GM18505 (cell line): ENCODE measurements at regions not wholly inside any gene's neighbourhood (a gene's known extent, or its start where the extent isn't known, plus 50 kb on each side); places are given as distances from the start of the nearest gene placed in this dataset.
"Not testable (repeated sequence)": the region's sequence is repeated elsewhere in the genome, so short reads cannot be mapped to it uniquely, and the experiment has no call there.

Source experiments
- ATAC-seq: cut with Tn5 transposase; IDR thresholded peaks from one replicate; pipeline ENCODE4 v1.9.1; 2021; ENCODE audit not compliant: unreplicated experiment
- POLR2A ChIP-seq: IDR thresholded peaks from 4 replicates; pipeline ENCODE4 v1.6.1; 2011; ENCODE audit warnings: borderline replicate concordance; ENCODE audit not compliant: insufficient read depth, insufficient read length; ENCODE audit errors: extremely low read depth

DNA sequence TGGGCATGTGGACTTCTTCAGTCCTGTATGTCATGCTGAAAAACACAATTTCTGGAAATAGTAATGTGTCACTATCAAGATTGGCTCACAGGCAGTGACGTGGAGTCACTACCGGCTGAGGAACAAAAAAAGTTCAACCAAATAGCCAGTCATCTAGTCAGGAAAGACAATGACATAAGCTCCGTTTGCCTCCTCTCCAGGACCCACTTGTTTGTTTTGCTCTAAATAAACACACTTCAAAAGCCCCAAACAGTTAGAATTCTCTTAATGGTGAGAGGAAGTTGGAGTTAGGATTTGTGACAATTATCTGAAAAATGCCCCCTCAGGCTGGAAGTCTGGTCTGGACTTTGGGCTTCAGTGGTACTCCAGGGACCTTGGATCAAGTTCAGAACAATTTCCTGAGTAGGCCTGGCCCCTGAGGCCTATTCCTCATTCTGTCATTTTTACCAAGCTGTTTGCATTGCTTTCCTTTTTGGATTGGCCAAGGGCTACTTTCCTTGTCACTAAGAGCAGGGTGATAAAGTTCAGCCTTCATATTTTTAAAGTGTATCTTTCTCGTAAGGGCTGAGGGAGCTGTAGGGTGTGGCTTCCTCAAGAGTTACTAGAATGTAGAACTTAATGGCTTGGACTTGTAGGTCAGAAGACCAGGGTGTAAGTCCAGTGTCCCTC, 98.9 kb downstream of the EOMES start:
- no peak for TF ChIP-seq POLR2A
- no peak for ATAC-seq

- no peak for ATAC-seq
- no peak for TF ChIP-seq POLR2A
These were observed 104.6 kb downstream of the EOMES start for GRCh38 chr3:27617552-27617951.

DNA sequence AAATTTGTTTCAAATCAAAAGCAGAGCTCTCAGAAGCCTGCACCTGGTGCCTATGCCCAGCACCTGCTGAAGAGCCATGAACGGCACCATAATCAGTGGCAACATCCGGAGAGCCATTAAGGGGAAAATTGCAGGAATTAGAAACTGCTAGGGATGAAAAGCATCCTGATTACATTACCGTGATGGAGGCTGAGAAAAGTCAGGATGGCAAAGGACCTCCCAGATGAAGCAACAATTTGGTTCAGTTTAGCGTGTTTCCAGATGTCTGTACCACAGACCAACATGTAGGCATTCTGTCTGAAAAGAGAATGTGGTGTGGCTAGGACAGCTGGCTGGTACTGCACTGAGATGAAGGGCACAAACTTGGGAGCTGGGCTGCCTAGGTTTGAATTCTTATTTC, 106.1 kb downstream of the EOMES start:
- ATAC-seq, result no peak
- no peak for TF ChIP-seq POLR2A

DNA sequence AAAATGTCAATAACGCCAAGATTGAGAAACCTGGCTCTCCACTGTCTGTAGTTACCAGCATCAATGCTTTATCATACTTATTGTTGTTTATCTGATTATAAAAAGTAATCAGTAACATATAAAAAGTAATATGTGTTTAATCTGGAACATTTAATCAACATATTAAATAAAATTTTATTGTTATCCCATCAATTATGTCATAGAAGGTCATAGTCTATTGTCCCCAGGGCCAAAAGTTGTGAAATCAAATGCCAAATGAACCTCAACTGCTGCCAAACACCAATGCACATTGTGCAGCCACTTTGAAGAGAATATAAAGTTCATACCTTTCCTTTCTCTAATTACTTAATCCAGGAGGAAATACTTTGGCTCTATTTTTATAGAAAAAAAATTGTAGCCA, 106.6 kb downstream of the EOMES start:
- no peak for TF ChIP-seq POLR2A
- ATAC-seq, result no peak

DNA sequence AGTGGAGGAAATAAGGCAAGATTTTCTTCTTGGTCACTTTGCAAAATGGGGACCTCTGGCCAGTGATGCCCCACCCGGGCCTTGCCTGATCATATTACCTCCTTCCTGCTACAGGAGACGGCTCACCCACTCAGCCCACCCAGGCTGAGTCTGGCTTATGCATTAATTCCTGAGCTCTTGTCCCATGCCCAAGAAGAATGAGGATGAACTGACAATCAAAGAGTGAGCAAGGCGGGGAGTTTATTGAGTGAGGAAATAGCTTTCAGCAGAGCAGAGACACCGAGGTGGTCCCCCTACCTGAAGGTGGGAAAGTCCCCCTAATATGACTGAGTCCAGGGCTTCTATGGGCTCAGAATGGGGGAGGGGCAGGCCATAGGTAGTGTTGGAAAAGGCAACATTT, 107.5 kb downstream of the EOMES start:
- no peak for ATAC-seq
- no peak for TF ChIP-seq POLR2A

GRCh38 chr3:27613846-27614500, 108.2 kb downstream of the EOMES start:
- ATAC-seq, result no peak
- no peak for TF ChIP-seq POLR2A

DNA sequence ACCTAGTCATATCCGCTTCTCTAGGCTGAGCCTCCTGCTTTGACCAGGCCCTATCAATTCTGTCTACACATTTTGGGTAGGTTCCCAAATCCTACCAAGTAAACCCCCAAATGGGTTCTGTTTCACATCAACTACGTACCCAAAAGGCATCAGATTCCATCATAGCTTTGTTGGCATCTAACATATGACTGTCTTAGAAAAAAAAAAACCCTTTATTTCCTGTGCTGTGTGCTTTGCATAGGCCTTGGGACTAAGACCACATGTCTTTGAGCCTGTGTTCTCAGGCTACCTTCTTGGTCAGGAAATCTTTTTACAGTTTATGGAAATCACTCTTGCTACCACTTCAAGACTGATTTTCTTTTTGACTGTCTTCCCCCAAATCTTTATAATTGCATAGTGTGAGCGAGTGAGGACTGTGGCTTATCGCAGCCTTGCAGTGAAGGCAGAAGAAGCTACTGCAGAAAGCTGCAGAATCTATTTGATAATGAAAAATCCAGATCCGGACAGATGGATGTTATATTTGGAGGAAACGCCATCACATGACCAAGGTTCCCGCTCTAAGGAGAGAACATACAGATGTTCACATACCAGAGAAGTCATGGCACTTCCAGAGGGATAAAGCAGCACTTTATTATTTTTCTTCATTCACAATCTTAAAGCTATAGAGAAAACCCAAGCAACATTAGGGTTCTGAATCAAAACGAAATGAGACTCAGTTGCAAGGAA, 111.2 kb downstream of the EOMES start:
- ATAC-seq, result no peak
- TF ChIP-seq POLR2A, result no peak

- no peak for TF ChIP-seq POLR2A
- no peak for ATAC-seq
These were observed 114.8 kb downstream of the EOMES start for GRCh38 chr3:27607370-27607769.

DNA sequence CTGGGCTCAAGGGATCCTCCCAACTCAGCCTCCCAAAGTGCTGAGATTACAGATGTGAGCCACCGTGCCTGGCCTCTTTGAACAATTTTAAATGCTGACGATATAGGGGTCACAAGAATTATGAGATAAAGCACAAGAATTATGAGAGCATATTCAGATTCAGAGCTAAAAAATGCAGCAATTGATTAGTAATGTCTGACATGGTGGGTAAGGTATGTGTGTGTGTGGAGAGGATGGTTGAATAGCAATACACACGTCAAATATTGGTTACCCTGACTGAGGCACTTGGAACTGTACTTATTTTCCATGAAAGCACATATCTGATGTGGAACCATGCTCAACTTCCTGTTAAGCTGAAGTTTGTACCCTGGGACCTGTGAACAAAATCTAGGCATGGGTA, 115.6 kb downstream of the EOMES start:
- no peak for ATAC-seq

GRCh38 chr3:27601311-27601710, 117.1 kb upstream of the SLC4A7 start:
- not testable (repeated sequence) for ATAC-seq

More for the DNA sequence above, 115.6 kb downstream of the EOMES start:
- no peak for TF ChIP-seq POLR2A

- not testable (repeated sequence) for ATAC-seq
These were observed 115.6 kb upstream of the SLC4A7 start for GRCh38 chr3:27599741-27600140.

DNA sequence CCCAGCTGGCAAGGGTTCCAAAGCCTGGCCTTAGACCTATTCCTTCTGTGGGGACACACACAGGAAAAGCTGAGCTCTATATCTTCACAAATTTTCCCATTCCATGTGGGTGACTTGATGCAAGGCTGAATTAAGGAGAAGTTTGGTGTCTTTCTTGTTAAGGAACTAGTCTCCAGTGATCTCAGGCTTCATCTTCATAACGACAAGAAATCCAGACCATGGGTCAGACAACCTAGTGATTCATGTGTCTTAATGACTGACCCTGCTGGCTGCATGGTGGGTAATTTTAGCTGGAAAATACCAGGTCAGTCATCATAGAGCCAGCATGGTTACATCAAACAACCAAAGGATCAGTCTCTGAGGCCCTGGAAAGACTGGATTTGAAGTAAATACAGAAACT, 112.7 kb upstream of the SLC4A7 start:
- ATAC-seq, result no peak
- TF ChIP-seq POLR2A, result no peak

- TF ChIP-seq POLR2A, result no peak
These were observed 112.2 kb upstream of the SLC4A7 start for GRCh38 chr3:27596334-27596841.

DNA sequence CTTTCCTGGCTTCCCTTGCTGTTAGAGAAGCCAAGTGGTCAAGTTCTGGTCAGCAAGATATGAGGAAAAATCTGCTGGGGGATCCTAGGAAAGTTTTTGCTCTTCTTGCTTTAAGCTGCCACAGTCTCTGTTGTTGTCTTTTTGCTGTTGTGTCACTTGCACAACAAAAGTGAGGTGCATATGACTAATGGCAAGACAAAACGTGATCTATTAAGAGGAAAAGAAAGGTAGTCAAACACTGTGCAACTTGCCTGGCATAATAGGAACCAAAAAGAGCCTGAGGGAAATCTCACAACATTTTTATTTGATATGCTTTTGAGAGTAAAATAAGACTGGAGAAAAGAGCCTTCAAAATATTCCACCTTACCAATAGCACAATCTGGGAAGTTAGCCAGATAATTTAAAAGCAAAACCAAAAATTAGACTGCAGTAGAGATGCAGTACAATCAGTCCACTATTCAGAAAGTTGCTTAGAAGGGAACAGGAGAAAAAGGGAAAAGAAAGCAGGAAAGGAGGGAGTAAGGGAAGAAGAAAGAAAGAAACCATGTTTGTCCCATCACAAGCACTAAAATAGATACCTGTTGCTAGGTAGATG, 110.0 kb upstream of the SLC4A7 start:
- TF ChIP-seq POLR2A, result no peak
- ATAC-seq, result no peak

More at GRCh38 chr3:27596334-27596841, 112.2 kb upstream of the SLC4A7 start:
- peak; percentile 60 for ATAC-seq

- no peak for TF ChIP-seq POLR2A
- no peak for ATAC-seq
These were observed 109.0 kb upstream of the SLC4A7 start for GRCh38 chr3:27593173-27593572.
